ENCODE measurements at regions not wholly inside any gene's neighbourhood (a gene's known extent, or its start where the extent isn't known, plus 50 kb on each side); places are given as distances from the start of the nearest gene placed in this dataset.
"Not testable (repeated sequence)": the region's sequence is repeated elsewhere in the genome, so short reads cannot be mapped to it uniquely, and the experiment has no call there.

- no peak for TF ChIP-seq CTCF (IDR thresholded peaks at IDR 0.05; ENCODE audit: borderline replicate concordance, insufficient read depth, low read depth, low read length)
- H3K4me3 ChIP-seq (ENCODE audit: low read depth, low read length) = no peak overlapping the region
Measured at GRCh38 chr4:33725861-33726260, 2518.5 kb downstream of the ARAP2 start.

GRCh38 chr4:33737726-33738125 lies 2506.6 kb downstream of the ARAP2 start:
- TF ChIP-seq CTCF (IDR thresholded peaks at IDR 0.05; ENCODE audit: borderline replicate concordance, insufficient read depth, low read depth, low read length) = no peak

GRCh38 chr4:33739884-33740632 lies 2504.3 kb downstream of the ARAP2 start:
- no peak for TF ChIP-seq CTCF (IDR thresholded peaks at IDR 0.05; ENCODE audit: borderline replicate concordance, insufficient read depth, low read depth, low read length)
- no peak overlapping the region for H3K4me3 ChIP-seq (ENCODE audit: low read depth, low read length)

More at GRCh38 chr4:33737726-33738125, 2506.6 kb downstream of the ARAP2 start:
- H3K4me3 ChIP-seq (ENCODE audit: low read depth, low read length) = no peak overlapping the region

- not testable (repeated sequence) for H3K4me3 ChIP-seq (ENCODE audit: low read depth, low read length)
Measured at GRCh38 chr4:33740871-33741270, 2503.4 kb downstream of the ARAP2 start.

- no peak overlapping the region for H3K4me3 ChIP-seq (ENCODE audit: low read depth, low read length)
- TF ChIP-seq CTCF (IDR thresholded peaks at IDR 0.05; ENCODE audit: borderline replicate concordance, insufficient read depth, low read depth, low read length) = no peak
Measured at GRCh38 chr4:33746979-33747378, 2497.3 kb downstream of the ARAP2 start.

GRCh38 chr4:33751050-33751449 lies 2493.3 kb downstream of the ARAP2 start:
- no peak for TF ChIP-seq CTCF (IDR thresholded peaks at IDR 0.05; ENCODE audit: borderline replicate concordance, insufficient read depth, low read depth, low read length)
- no peak overlapping the region for H3K4me3 ChIP-seq (ENCODE audit: low read depth, low read length)

GRCh38 chr4:33772582-33772981 lies 2471.7 kb downstream of the ARAP2 start:
- no peak overlapping the region for H3K4me3 ChIP-seq (ENCODE audit: low read depth, low read length)
- no peak for TF ChIP-seq CTCF (IDR thresholded peaks at IDR 0.05; ENCODE audit: borderline replicate concordance, insufficient read depth, low read depth, low read length)

Data from GM12875 (cell line).